Pancreas (tissue), 10 donors: ENCODE measurements at regions not wholly inside any gene's neighbourhood (a gene's known extent, or its start where the extent isn't known, plus 50 kb on each side); places are given as distances from the start of the nearest gene placed in this dataset.

Experiments used
- ATAC-seq, 4 donors: fragments of 200-7000 bp; cut with Tn5 transposase; one replicate each; pipeline versions ENCODE4 v1.8.0 to v1.9.1; 2020; ENCODE audit warnings: mild to moderate bottlenecking in 4 of 4, moderate library complexity in 4 of 4
- DNase-seq, 6 donors: peaks; one replicate each; pipeline ENCODE4 v3.0.0-alpha.2; 2020
- FAIRE-seq: peaks from 2 replicates; lab custom pipeline; 2012; peaks lifted over from hg19 to GRCh38; lab: Jason Lieb, UNC
- H3K27ac ChIP-seq, 4 donors: fragments of 200-600 bp; sonication (generic); 1 replicate in 3 of 4; 2 replicates in 1 of 4; pipeline versions ENCODE4 v1.5.0 to v1.8.0; 2020
- H3K27me3 ChIP-seq, 4 donors: fragments of 200-600 bp; one replicate each; pipeline ENCODE4 v1.8.0; 2021
- H3K36me3 ChIP-seq, 3 donors: fragments of 200-600 bp; sonication (generic) in 1 of 3; one replicate each; pipeline versions ENCODE4 v1.5.0 to v1.8.0; 2020 to 2021
- H3K4me1 ChIP-seq, 3 donors: fragments of 200-600 bp; one replicate each; pipeline ENCODE4 v1.8.0; 2021
- H3K4me3 ChIP-seq, 4 donors: fragments of 200-600 bp; sonication (generic) in 2 of 4; one replicate each; pipeline versions ENCODE4 v1.5.0 to v1.8.0; 2020 to 2021
- H3K9me3 ChIP-seq, 4 donors: fragments of 200-600 bp; one replicate each; pipeline ENCODE4 v1.8.0; 2021
- WGBS, 2 donors: extraction: QIAGEN DNeasy Blood & Tissue Kit; methylation state at CpG; one replicate each; pipeline ENCODE4 v1.1.7; 2013; 5-methylcytosine and 5-hydroxymethylcytosine counted together
- intact Hi-C, 3 donors: fragments of 100-400 bp; cut with DNase I; formaldehyde crosslinking; loops; one replicate each; pipeline versions ENCODE4 v1.11.1 to v1.14.2; 2022
- TF ChIP-seq, protein P1 (sequence below), 4 donors: fragments of 200-600 bp; sonication (generic) in 3 of 4; IDR thresholded peaks; one replicate each; pipeline versions ENCODE4 v1.5.0 to v1.8.0; 2021; ENCODE audit warnings: antibody characterized with exemption in 4 of 4
- donor health status: healthy with polysubstance abuse.
- donor health status: DM: no; HTN: no; CAD: no; lungs with moderate emphysema.
- donor health status: DM: no; HTN: no; CAD: no.
- donor health status: control.
- donor health status: control.
- donor health status: Bipolar disorder and iron deficiency.
- donor health status: DM: yes; HTN: yes; CAD: no.
- donor health status: DM: no; HTN: no; CAD: no.
- donor health status: DM: no; HTN: no; CAD: no.
- donor health status: DM: yes; HTN: yes; CAD: no.

DNA sequence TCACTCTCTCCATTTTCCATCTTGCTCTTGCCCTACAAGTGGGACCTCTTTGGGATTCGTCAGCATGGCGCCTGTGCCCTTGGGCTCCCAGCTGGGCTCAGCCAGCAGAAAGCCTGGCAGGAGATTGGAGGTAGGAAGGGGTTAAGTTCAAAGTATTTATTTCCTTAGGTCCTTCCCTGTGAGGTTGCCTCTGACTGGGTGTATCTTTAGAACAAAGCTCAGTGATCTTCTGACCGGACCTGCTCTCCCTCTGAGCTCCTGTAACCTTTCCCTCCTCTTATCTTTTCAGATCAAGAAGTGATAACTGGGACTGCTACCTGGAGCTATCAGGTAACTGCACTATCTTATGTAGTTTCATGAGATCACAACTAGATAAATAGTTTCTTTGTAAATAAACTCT is 75.8 kb upstream of the ABCD3 start:
- Histone ChIP-seq H3K36me3 (no peaks in the 10 kb centered on the region), H3K9me3 (no peaks in the 10 kb centered on the region), H3K4me3 (no peak overlapping the region), H3K27ac (no peak overlapping the region), H3K4me1 (no peaks in the 10 kb centered on the region), H3K27me3 (no peaks in the 10 kb centered on the region)
- TF ChIP-seq, protein P1, sequence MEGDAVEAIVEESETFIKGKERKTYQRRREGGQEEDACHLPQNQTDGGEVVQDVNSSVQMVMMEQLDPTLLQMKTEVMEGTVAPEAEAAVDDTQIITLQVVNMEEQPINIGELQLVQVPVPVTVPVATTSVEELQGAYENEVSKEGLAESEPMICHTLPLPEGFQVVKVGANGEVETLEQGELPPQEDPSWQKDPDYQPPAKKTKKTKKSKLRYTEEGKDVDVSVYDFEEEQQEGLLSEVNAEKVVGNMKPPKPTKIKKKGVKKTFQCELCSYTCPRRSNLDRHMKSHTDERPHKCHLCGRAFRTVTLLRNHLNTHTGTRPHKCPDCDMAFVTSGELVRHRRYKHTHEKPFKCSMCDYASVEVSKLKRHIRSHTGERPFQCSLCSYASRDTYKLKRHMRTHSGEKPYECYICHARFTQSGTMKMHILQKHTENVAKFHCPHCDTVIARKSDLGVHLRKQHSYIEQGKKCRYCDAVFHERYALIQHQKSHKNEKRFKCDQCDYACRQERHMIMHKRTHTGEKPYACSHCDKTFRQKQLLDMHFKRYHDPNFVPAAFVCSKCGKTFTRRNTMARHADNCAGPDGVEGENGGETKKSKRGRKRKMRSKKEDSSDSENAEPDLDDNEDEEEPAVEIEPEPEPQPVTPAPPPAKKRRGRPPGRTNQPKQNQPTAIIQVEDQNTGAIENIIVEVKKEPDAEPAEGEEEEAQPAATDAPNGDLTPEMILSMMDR (IDR thresholded peaks at IDR 0.05) = no peak
- no peak for FAIRE-seq
- 68 to 73% methylated on average over 3 of the region's 3 CpGs for WGBS, 2 donors
- no peak for ATAC-seq
- intact Hi-C loops = no loop called here
- DNase-seq = no peak

DNA sequence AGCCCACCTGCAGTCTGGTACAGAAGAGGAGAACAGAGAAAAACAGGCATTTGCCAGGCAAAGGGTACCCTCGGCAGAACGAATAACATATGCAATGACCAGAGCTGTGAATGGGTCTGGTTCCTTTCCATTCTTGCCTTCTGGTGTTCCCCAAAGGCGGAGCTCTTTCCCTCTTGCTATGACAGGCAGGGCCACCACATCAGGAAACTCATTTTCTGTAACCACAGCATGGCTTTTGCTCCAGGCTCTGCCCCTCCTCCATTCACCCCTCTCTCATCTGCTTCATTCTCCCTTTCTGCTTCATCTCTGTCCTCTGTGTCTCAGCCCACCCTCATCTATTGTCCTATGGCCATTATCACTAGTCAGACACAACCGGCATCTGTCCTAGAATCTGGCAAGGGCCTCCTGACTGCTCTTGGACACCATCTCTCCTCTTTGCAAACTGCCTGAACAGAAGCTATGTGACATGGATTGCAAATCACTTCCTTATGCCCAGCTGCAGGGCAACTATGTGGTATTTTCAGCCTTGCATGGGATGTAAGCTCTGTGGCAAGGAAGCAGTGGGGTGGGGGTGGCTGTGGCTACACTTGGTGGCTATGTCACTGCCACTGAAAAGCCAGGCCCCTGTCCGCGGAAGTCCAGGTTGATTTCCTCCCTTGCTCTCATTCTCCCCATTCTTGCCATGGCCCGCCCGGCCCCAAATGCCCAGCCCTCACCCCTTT is 78.8 kb upstream of the ABCD3 start:
- Histone ChIP-seq H3K27ac (no peak overlapping the region), H3K4me3 (no peak overlapping the region), H3K9me3 (no peaks in the 10 kb centered on the region), H3K27me3 (no peaks in the 10 kb centered on the region), H3K36me3 (no peaks in the 10 kb centered on the region), H3K4me1 (peaks cover 0 to 5% (median 0%) of the 10 kb centered on the region in 3 donors)
- intact Hi-C loops = loop anchor here in 2 of 3 donors (5.0 to 10.0 kb wide), 2 partner anchors 285 to 312 kb away; no protein-coding TSS in a partner anchor
- TF ChIP-seq, protein P1 (IDR thresholded peaks at IDR 0.05) = no peak
- WGBS, 2 donors = 76 to 85% methylated on average over 8 of the region's 8 CpGs
- DNase-seq (no peak), ATAC-seq (no peak), FAIRE-seq (no peak)

DNA sequence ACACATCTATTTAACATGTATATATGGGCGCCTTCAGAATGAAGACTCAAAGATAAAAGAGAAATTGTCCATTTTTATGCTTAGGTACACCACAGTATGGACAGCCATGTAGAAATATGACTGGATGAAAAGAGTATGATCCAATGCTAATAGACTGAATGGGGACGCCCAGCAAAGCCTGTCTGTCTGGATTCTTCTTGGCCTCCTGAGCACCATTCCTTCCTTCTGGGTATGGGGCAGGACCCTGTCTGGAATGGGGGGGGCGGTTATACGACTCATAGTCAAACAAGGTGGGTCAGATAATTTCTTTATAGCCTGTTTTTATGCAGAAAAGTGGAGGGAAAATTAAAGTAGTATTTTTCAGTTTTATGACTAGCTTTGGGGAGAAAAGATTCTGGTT is 81.2 kb upstream of the ABCD3 start:
- intact Hi-C loops = loop anchor here in 2 of 3 donors (5.0 to 10.0 kb wide), 2 partner anchors 282 to 310 kb away; no protein-coding TSS in a partner anchor
- H3K4me3 ChIP-seq = no peak overlapping the region
- no peak overlapping the region for H3K27ac ChIP-seq
- ATAC-seq (no peak), DNase-seq (no peak), FAIRE-seq (no peak)
- TF ChIP-seq, protein P1 (IDR thresholded peaks at IDR 0.05) = no peak
- peaks cover 0 to 5% (median 0%) of the 10 kb centered on the region in 3 donors for H3K4me1 ChIP-seq
- no peaks in the 10 kb centered on the region for H3K9me3 ChIP-seq
- WGBS, 2 donors = 65 to 76% methylated on average over 4 of the region's 4 CpGs
- no peaks in the 10 kb centered on the region for H3K36me3 ChIP-seq
- H3K27me3 ChIP-seq = no peaks in the 10 kb centered on the region

DNA sequence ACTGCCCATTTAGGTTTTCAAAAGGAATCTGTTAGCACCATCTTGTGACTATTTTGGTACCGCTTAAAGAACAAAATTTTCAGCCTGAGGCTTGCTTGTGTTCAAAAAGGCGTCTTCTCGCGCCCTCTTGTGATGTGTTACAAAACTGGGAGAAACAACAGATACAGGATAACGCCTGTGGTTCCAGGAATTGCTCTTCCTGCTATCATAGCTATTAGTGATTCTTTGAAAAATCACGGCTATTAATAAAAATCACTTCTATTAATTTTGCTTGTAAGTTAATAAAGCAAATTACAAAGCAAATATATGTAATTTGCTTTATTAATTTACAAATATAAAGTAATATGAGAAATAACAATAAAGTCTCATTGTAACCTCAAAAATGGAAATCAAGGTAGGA is 82.2 kb upstream of the ABCD3 start:
- FAIRE-seq = peak; percentile 98
- intact Hi-C loops = loop anchor here in 2 of 3 donors (5.0 to 10.0 kb wide), 2 partner anchors 281 to 309 kb away; no protein-coding TSS in a partner anchor

More for the DNA sequence above, 82.2 kb upstream of the ABCD3 start:
- TF ChIP-seq, protein P1 (IDR thresholded peaks at IDR 0.05) = peak; percentile 34 to 67 (median 58)
- H3K9me3 ChIP-seq = no peaks in the 10 kb centered on the region
- H3K4me1 ChIP-seq = peaks cover 0 to 5% (median 0%) of the 10 kb centered on the region in 3 donors
- ATAC-seq = peak; percentile 89 to 99 (median 98)
- peak in 4 of 6 donors; percentile 41 to 80 (median 70) for DNase-seq
- WGBS, 2 donors = 0 to 1% methylated on average over 6 of the region's 6 CpGs
- H3K36me3 ChIP-seq = no peaks in the 10 kb centered on the region
- no peak overlapping the region for H3K4me3 ChIP-seq
- no peaks in the 10 kb centered on the region for H3K27me3 ChIP-seq
- no peak overlapping the region for H3K27ac ChIP-seq
